ENCODE measurements at regions not wholly inside any gene's neighbourhood (a gene's known extent, or its start where the extent isn't known, plus 50 kb on each side); places are given as distances from the start of the nearest gene placed in this dataset.
A peak's percentile ranks its signal among the peaks of the same experiment; 100 is the strongest.
"Not testable (repeated sequence)": the region's sequence is repeated elsewhere in the genome, so short reads cannot be mapped to it uniquely, and the experiment has no call there.

DNA sequence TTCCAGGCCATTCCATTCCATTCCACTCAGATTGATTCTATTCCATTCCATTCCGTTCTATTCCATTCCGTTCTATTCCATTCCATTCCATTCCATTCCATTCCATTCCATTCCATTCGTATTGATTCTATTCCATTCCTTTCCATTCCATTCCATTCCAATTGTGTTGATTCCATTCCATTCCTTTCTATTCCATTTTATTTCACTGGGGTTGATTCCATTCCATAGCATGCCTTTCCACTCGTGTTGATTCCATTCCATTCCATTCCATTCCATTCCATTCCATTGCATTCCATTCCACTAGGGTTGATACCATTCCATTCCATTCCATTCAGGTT lies 1142.3 kb downstream of the RPIA start:
- no peak overlapping the region for H3K4me3 Mint-ChIP-seq
- H3K9ac ChIP-seq (ENCODE audit: insufficient read depth, low read length, poor library complexity, severe bottlenecking) = no peak overlapping the region
- no peaks in the 10 kb centered on the region for H3K9me3 ChIP-seq (replicated peaks in 1 of 2; ENCODE audit: control insufficient read depth in 1 of 2, insufficient read depth in 1 of 2, low read length in 2 of 2)
- intact Hi-C loops (cut with micrococcal nuclease) = no loop called here
- H3K36me3 Mint-ChIP-seq = no peaks in the 10 kb centered on the region
- no peak overlapping the region for H3K27ac Mint-ChIP-seq
- TF ChIP-seq, protein P1, sequence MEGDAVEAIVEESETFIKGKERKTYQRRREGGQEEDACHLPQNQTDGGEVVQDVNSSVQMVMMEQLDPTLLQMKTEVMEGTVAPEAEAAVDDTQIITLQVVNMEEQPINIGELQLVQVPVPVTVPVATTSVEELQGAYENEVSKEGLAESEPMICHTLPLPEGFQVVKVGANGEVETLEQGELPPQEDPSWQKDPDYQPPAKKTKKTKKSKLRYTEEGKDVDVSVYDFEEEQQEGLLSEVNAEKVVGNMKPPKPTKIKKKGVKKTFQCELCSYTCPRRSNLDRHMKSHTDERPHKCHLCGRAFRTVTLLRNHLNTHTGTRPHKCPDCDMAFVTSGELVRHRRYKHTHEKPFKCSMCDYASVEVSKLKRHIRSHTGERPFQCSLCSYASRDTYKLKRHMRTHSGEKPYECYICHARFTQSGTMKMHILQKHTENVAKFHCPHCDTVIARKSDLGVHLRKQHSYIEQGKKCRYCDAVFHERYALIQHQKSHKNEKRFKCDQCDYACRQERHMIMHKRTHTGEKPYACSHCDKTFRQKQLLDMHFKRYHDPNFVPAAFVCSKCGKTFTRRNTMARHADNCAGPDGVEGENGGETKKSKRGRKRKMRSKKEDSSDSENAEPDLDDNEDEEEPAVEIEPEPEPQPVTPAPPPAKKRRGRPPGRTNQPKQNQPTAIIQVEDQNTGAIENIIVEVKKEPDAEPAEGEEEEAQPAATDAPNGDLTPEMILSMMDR (IDR thresholded peaks at IDR 0.05) = no peak
- no peaks in the 10 kb centered on the region for H3K27me3 Mint-ChIP-seq (ENCODE audit: low read depth in 3 of 3)
- H4K20me1 ChIP-seq (ENCODE audit: insufficient read depth, low read length) = no peaks in the 10 kb centered on the region
- H3K4me2 ChIP-seq (replicated peaks; ENCODE audit: extremely low read depth, low read length, poor library complexity, severe bottlenecking) = no peak overlapping the region
- no peaks in the 10 kb centered on the region for H3K4me1 Mint-ChIP-seq
- peaks cover 40 to 66% (median 54%) of the 10 kb centered on the region in 7 donors for H3K9me3 Mint-ChIP-seq
- no peaks in the 10 kb centered on the region for H3K79me2 ChIP-seq (ENCODE audit: insufficient read depth, low read length)
- 83% methylated on average over 4 of the region's 4 CpGs for WGBS (ENCODE audit: insufficient coverage)
- H3K4me1 ChIP-seq (ENCODE audit: control insufficient read depth in 1 of 2, insufficient read depth in 2 of 2, low read length in 2 of 2) = no peaks in the 10 kb centered on the region
- DNase-seq = no peak
- no peak overlapping the region for H2AFZ ChIP-seq (ENCODE audit: insufficient read depth, low read depth, low read length, poor library complexity, severe bottlenecking)
- H3K36me3 ChIP-seq (replicated peaks in 1 of 2; ENCODE audit: control insufficient read depth in 1 of 2, insufficient read depth in 2 of 2, low read length in 2 of 2) = no peaks in the 10 kb centered on the region
- H3K4me3 ChIP-seq (replicated peaks in 1 of 3; ENCODE audit: low read depth in 2 of 3, low read length in 3 of 3) = no peak overlapping the region
- H3K27ac ChIP-seq (ENCODE audit: low read depth in 1 of 2, low read length in 2 of 2) = no peak overlapping the region
- H3K27me3 ChIP-seq (ENCODE audit: control insufficient read depth in 2 of 2, insufficient read depth in 2 of 2, low read length in 2 of 2) = peaks cover 0 to 2% of the 10 kb centered on the region in 2 donors

DNA sequence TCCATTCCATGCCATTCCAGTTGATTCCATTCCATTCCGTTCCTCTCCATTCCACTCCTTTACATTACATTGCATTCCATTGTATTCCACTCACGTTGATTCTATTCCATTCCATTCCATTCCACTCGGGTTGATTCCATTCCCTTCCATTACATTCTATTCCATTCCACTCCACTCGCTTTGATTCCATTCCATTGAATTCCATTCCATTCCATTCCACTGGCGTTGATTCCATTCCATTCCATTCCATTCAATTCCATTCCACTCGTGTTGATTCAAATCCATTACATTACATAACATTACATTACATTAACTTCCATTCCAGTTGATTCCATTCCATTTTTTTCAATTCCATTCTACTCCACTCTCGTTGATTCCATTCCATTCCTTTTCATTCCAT lies 1142.8 kb downstream of the RPIA start:
- DNase-seq = no peak
- no peaks in the 10 kb centered on the region for H4K20me1 ChIP-seq (ENCODE audit: insufficient read depth, low read length)
- no peaks in the 10 kb centered on the region for H3K36me3 ChIP-seq (replicated peaks in 1 of 2; ENCODE audit: control insufficient read depth in 1 of 2, insufficient read depth in 2 of 2, low read length in 2 of 2)
- H3K27me3 ChIP-seq (ENCODE audit: control insufficient read depth in 2 of 2, insufficient read depth in 2 of 2, low read length in 2 of 2) = no peaks in the 10 kb centered on the region
- H3K4me1 Mint-ChIP-seq = no peaks in the 10 kb centered on the region
- no peaks in the 10 kb centered on the region for H3K79me2 ChIP-seq (ENCODE audit: insufficient read depth, low read length)
- no peaks in the 10 kb centered on the region for H3K36me3 Mint-ChIP-seq
- no peak overlapping the region for H3K27ac Mint-ChIP-seq
- no peak overlapping the region for H3K27ac ChIP-seq (ENCODE audit: low read depth in 1 of 2, low read length in 2 of 2)
- TF ChIP-seq, protein P1 (IDR thresholded peaks at IDR 0.05) = no peak
- H3K4me3 ChIP-seq (replicated peaks in 1 of 3; ENCODE audit: low read depth in 2 of 3, low read length in 3 of 3) = peak overlapping the region in 1 of 3 experiments; percentile 7
- H2AFZ ChIP-seq (ENCODE audit: insufficient read depth, low read depth, low read length, poor library complexity, severe bottlenecking) = no peak overlapping the region
- H3K9me3 ChIP-seq (replicated peaks in 1 of 2; ENCODE audit: control insufficient read depth in 1 of 2, insufficient read depth in 1 of 2, low read length in 2 of 2) = no peaks in the 10 kb centered on the region
- peaks cover 41 to 65% (median 50%) of the 10 kb centered on the region in 7 donors for H3K9me3 Mint-ChIP-seq
- no peak overlapping the region for H3K4me2 ChIP-seq (replicated peaks; ENCODE audit: extremely low read depth, low read length, poor library complexity, severe bottlenecking)
- no peak overlapping the region for H3K4me3 Mint-ChIP-seq
- intact Hi-C loops (cut with micrococcal nuclease) = no loop called here
- WGBS (ENCODE audit: insufficient coverage) = 76% methylated on average over 7 of the region's 7 CpGs
- no peaks in the 10 kb centered on the region for H3K27me3 Mint-ChIP-seq (ENCODE audit: low read depth in 3 of 3)
- H3K4me1 ChIP-seq (ENCODE audit: control insufficient read depth in 1 of 2, insufficient read depth in 2 of 2, low read length in 2 of 2) = no peaks in the 10 kb centered on the region
- H3K9ac ChIP-seq (ENCODE audit: insufficient read depth, low read length, poor library complexity, severe bottlenecking) = no peak overlapping the region

DNA sequence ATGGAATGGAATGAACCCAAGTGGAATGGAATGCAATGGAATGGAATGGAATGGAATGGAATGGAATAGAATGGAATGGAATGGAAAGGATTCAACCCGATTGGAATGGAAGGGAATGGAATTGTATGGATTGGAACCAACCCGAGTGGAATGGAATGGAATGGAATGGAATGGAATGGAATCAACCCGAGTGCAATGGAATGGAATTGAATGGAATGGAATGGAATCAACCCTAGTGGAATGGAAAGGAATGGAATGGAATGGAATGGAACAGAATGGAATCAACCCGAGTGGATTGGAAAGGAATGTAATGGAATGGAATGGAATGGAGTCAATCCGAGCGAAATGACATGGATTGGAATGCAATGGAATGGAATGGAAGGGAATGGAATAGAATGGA lies 1144.9 kb downstream of the RPIA start:
- H3K4me2 ChIP-seq (replicated peaks; ENCODE audit: extremely low read depth, low read length, poor library complexity, severe bottlenecking); H3K79me2 ChIP-seq (ENCODE audit: insufficient read depth, low read length); H3K4me3 ChIP-seq (replicated peaks in 1 of 3; ENCODE audit: low read depth in 2 of 3, low read length in 3 of 3); H3K27ac Mint-ChIP-seq; H2AFZ ChIP-seq (ENCODE audit: insufficient read depth, low read depth, low read length, poor library complexity, severe bottlenecking); intact Hi-C loops (cut with micrococcal nuclease); H3K4me1 Mint-ChIP-seq; H3K27me3 ChIP-seq (ENCODE audit: control insufficient read depth in 2 of 2, insufficient read depth in 2 of 2, low read length in 2 of 2); H3K27ac ChIP-seq (ENCODE audit: low read depth in 1 of 2, low read length in 2 of 2); H3K4me1 ChIP-seq (ENCODE audit: control insufficient read depth in 1 of 2, insufficient read depth in 2 of 2, low read length in 2 of 2); H4K20me1 ChIP-seq (ENCODE audit: insufficient read depth, low read length); H3K27me3 Mint-ChIP-seq (ENCODE audit: low read depth in 3 of 3); H3K36me3 Mint-ChIP-seq; H3K9ac ChIP-seq (ENCODE audit: insufficient read depth, low read length, poor library complexity, severe bottlenecking); H3K36me3 ChIP-seq (replicated peaks in 1 of 2; ENCODE audit: control insufficient read depth in 1 of 2, insufficient read depth in 2 of 2, low read length in 2 of 2); H3K9me3 ChIP-seq (replicated peaks in 1 of 2; ENCODE audit: control insufficient read depth in 1 of 2, insufficient read depth in 1 of 2, low read length in 2 of 2); H3K4me3 Mint-ChIP-seq: not testable (repeated sequence)
- WGBS (ENCODE audit: insufficient coverage) = 79% methylated on average over 6 of the region's 6 CpGs
- DNase-seq = peak in 1 of 3 donors; percentile 22
- peaks cover 34 to 54% (median 44%) of the 10 kb centered on the region in 7 donors for H3K9me3 Mint-ChIP-seq

Measured in CD14-positive monocyte (primary cell).